Progenitor cell of endocrine pancreas (in vitro differentiated cells): ENCODE measurements at regions not wholly inside any gene's neighbourhood (a gene's known extent, or its start where the extent isn't known, plus 50 kb on each side); places are given as distances from the start of the nearest gene placed in this dataset.

Experiments
- DNase-seq: peaks from one replicate; pipeline ENCODE4 v3.0.0; 2021; ENCODE audit warnings: low spot score; ENCODE audit not compliant: unreplicated experiment
- H3K27ac Mint-ChIP-seq: 2 replicates; pipeline ENCODE4 v1.8.0; 2021; ENCODE audit warnings: mild to moderate bottlenecking, moderate library complexity, mixed read lengths
- H3K27me3 Mint-ChIP-seq: 2 replicates; pipeline ENCODE4 v1.8.0; 2021; ENCODE audit warnings: mixed read lengths
- H3K36me3 Mint-ChIP-seq: 2 replicates; pipeline ENCODE4 v1.8.0; 2022; ENCODE audit warnings: mixed read lengths; ENCODE audit not compliant: insufficient read depth
- H3K4me1 Mint-ChIP-seq: 2 replicates; pipeline ENCODE4 v1.8.0; 2021; ENCODE audit warnings: low read depth, mixed read lengths
- H3K4me3 Mint-ChIP-seq: 2 replicates; pipeline ENCODE4 v1.8.0; 2021; ENCODE audit warnings: low read depth, mild to moderate bottlenecking, moderate library complexity, mixed read lengths
- H3K9me3 Mint-ChIP-seq: 2 replicates; pipeline ENCODE4 v1.8.0; 2021; ENCODE audit warnings: low read depth, mixed read lengths
- TF ChIP-seq, protein P1 (sequence below): fragments of 200-600 bp; sonication (generic); IDR thresholded peaks from one replicate; pipeline ENCODE4 v1.5.0; 2021; ENCODE audit warnings: antibody characterized with exemption, mild to moderate bottlenecking; ENCODE audit not compliant: unreplicated experiment

- Mint-ChIP-seq H3K36me3 (no peaks in the 10 kb centered on the region), H3K9me3 (peaks cover 4% of the 10 kb centered on the region), H3K4me3 (no peak overlapping the region), H3K4me1 (peaks cover 8% of the 10 kb centered on the region), H3K27ac (no peak overlapping the region), H3K27me3 (peaks cover 19% of the 10 kb centered on the region)
- DNase-seq, result no peak
- TF ChIP-seq, protein P1, sequence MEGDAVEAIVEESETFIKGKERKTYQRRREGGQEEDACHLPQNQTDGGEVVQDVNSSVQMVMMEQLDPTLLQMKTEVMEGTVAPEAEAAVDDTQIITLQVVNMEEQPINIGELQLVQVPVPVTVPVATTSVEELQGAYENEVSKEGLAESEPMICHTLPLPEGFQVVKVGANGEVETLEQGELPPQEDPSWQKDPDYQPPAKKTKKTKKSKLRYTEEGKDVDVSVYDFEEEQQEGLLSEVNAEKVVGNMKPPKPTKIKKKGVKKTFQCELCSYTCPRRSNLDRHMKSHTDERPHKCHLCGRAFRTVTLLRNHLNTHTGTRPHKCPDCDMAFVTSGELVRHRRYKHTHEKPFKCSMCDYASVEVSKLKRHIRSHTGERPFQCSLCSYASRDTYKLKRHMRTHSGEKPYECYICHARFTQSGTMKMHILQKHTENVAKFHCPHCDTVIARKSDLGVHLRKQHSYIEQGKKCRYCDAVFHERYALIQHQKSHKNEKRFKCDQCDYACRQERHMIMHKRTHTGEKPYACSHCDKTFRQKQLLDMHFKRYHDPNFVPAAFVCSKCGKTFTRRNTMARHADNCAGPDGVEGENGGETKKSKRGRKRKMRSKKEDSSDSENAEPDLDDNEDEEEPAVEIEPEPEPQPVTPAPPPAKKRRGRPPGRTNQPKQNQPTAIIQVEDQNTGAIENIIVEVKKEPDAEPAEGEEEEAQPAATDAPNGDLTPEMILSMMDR, result no peak
These were observed 66.1 kb upstream of the SMOX start for GRCh38 chr20:4082406-4083097.

GRCh38 chr20:4081421-4081820 is 66.1 kb upstream of the RNF24 start:
- Mint-ChIP-seq H3K27ac (no peak overlapping the region), H3K27me3 (peaks cover 13% of the 10 kb centered on the region)
- TF ChIP-seq, protein P1, result no peak

DNA sequence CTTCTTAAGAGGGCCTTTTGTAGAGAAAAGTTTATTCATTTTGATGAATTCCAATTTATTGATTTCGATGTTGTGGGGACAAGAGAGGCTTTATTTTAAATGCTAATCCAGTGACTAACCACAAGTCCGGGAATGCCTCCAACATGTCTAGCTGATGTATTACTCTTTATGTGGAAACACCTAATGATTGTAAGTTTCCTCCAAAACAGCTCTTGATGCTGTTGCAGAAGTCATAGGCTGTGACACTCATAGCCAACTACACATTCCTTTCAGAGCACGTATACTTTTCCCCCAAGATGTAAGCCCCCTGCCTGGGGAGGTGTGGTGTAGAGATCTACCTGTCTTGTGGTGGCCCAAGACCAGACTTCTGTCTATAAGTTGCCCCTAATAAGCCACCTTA is 61.3 kb upstream of the RNF24 start:
- no peak for DNase-seq
- Mint-ChIP-seq H3K27ac (no peak overlapping the region), H3K27me3 (peaks cover 12% of the 10 kb centered on the region), H3K4me1 (peaks cover 4% of the 10 kb centered on the region), H3K36me3 (no peaks in the 10 kb centered on the region), H3K4me3 (no peak overlapping the region), H3K9me3 (peaks cover 2% of the 10 kb centered on the region)
- TF ChIP-seq, protein P1, result no peak

More at GRCh38 chr20:4081421-4081820, 66.1 kb upstream of the RNF24 start:
- Mint-ChIP-seq H3K36me3 (no peaks in the 10 kb centered on the region), H3K9me3 (peaks cover 4% of the 10 kb centered on the region), H3K4me1 (peaks cover 11% of the 10 kb centered on the region), H3K4me3 (no peak overlapping the region)
- DNase-seq, result no peak

DNA sequence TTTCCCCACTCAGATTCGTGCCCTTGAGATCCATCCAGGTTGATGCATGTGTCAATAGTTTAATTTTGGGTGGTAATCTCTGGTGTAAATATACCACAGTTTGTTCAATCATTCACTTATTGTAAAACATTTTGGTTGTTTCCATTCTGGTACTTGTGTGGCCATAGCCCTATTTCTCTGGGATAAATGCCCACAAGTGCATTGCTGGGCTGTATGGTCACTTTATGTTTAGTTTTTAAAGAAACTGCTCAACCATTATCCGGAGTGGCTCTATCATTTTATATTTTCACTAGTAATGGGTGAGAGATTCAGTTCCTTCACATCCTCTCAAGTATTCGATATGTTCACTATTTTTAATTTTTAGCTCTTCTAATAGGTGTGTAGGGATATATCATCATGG is 60.7 kb upstream of the RNF24 start:
- no peak for DNase-seq
- TF ChIP-seq, protein P1, result no peak
- H3K27ac Mint-ChIP-seq, result no peak overlapping the region
- H3K9me3 Mint-ChIP-seq, result no peaks in the 10 kb centered on the region
- H3K36me3 Mint-ChIP-seq, result no peaks in the 10 kb centered on the region
- H3K4me1 Mint-ChIP-seq, result peaks cover 4% of the 10 kb centered on the region
- no peak overlapping the region for H3K4me3 Mint-ChIP-seq
- H3K27me3 Mint-ChIP-seq, result peaks cover 12% of the 10 kb centered on the region

- no peaks in the 10 kb centered on the region for H3K36me3 Mint-ChIP-seq
- H3K4me3 Mint-ChIP-seq, result no peak overlapping the region
- peaks cover 4% of the 10 kb centered on the region for H3K4me1 Mint-ChIP-seq
- H3K27me3 Mint-ChIP-seq, result peaks cover 12% of the 10 kb centered on the region
- no peak for DNase-seq
- TF ChIP-seq, protein P1, result no peak
- no peaks in the 10 kb centered on the region for H3K9me3 Mint-ChIP-seq
- no peak overlapping the region for H3K27ac Mint-ChIP-seq
These were observed 59.6 kb upstream of the RNF24 start for GRCh38 chr20:4074877-4075455.
